HEK293 (cell line): ENCODE measurements at regions not wholly inside any gene's neighbourhood (a gene's known extent, or its start where the extent isn't known, plus 50 kb on each side); places are given as distances from the start of the nearest gene placed in this dataset.
A peak's percentile ranks its signal among the peaks of the same experiment; 100 is the strongest.

ENCODE experiments used
- CTCF ChIA-PET: fragments of 350-600 bp; formaldehyde crosslinking; extraction: SDS; loops from one replicate; lab custom pipeline; 2021; ENCODE audit warnings: antibody characterized with exemption; lab: Yijun Ruan, JAX
- POLR2A ChIA-PET: fragments of 300-600 bp; formaldehyde crosslinking; extraction: SDS; loops from one replicate; lab custom pipeline; 2020; ENCODE audit warnings: antibody characterized with exemption, inconsistent platforms; lab: Yijun Ruan, JAX
- H3K27ac ChIP-seq: fragments of 200-500 bp; sonication (Bioruptor generic); 2 replicates; pipeline ENCODE4 v1.5.1; 2014; ENCODE audit warnings: low read depth, low read length, control low read depth, inconsistent platforms; ENCODE audit errors: extremely low read depth
- H3K36me3 ChIP-seq, 2 experiments: fragments of 200-500 bp in 1 of 2; sonication (Bioruptor generic) in 1 of 2; 1 replicate in 1 of 2; 2 replicates in 1 of 2; pipeline ENCODE4 v1.5.1; 2014 to 2017; ENCODE audit warnings: inconsistent platforms in 2 of 2, low read length in 2 of 2; ENCODE audit not compliant: control insufficient read depth in 2 of 2, insufficient read depth in 1 of 2
- H3K4me1 ChIP-seq: fragments of 200-500 bp; sonication (Bioruptor generic); 2 replicates; pipeline ENCODE4 v1.5.1; 2014; ENCODE audit warnings: mild to moderate bottlenecking, low read length, inconsistent platforms; ENCODE audit not compliant: control insufficient read depth, insufficient read depth
- H3K4me3 ChIP-seq: 2 replicates; pipeline ENCODE4 v1.5.1; 2011; ENCODE audit warnings: low read depth, mild to moderate bottlenecking, control low read depth, low read length, moderate library complexity
- H3K9me3 ChIP-seq: fragments of 200-500 bp; sonication (Bioruptor generic); 2 replicates; pipeline ENCODE4 v1.5.1; 2014; ENCODE audit warnings: low read depth, low read length, inconsistent platforms; ENCODE audit not compliant: control insufficient read depth, insufficient read depth
- FEZF1 ChIP-seq: fragments of 450-650 bp; formaldehyde crosslinking; IDR thresholded peaks from 2 replicates; pipeline ENCODE4 v1.5.1; 2016; ENCODE audit warnings: missing biosample characterization, missing genetic modification characterization
- GFI1B ChIP-seq: fragments of 450-650 bp; formaldehyde crosslinking; IDR thresholded peaks from 2 replicates; pipeline ENCODE4 v1.5.1; 2016; ENCODE audit warnings: missing biosample characterization, missing genetic modification characterization
- HIC1 ChIP-seq: fragments of 450-650 bp; formaldehyde crosslinking; IDR thresholded peaks from 2 replicates; pipeline ENCODE4 v1.5.1; 2016; ENCODE audit warnings: missing biosample characterization, missing genetic modification characterization
- HOXC10 ChIP-seq: sonication (generic); formaldehyde crosslinking; IDR thresholded peaks from 2 replicates; pipeline ENCODE4 v1.8.1; 2023; ENCODE audit warnings: mild to moderate bottlenecking, missing genetic modification reagents
- MYNN ChIP-seq: fragments of 450-650 bp; formaldehyde crosslinking; IDR thresholded peaks from 2 replicates; pipeline ENCODE4 v1.5.1; 2016; ENCODE audit warnings: missing biosample characterization, missing genetic modification characterization, borderline replicate concordance
- PRDM4 ChIP-seq: fragments of 450-650 bp; formaldehyde crosslinking; IDR thresholded peaks from 2 replicates; pipeline ENCODE4 v1.5.1; 2017; ENCODE audit warnings: missing biosample characterization, missing genetic modification characterization
- REST ChIP-seq: fragments of 450-650 bp; formaldehyde crosslinking; IDR thresholded peaks from 2 replicates; pipeline ENCODE4 v1.5.1; 2016; ENCODE audit warnings: missing biosample characterization, missing genetic modification characterization
- SETDB1 ChIP-seq: IDR thresholded peaks from one replicate; pipeline ENCODE4 v1.6.1; 2017; ENCODE audit warnings: mild to moderate bottlenecking, low read length, moderate library complexity, mixed read lengths; ENCODE audit not compliant: insufficient read length
- YY2 ChIP-seq: fragments of 450-650 bp; formaldehyde crosslinking; IDR thresholded peaks from 2 replicates; pipeline ENCODE4 v1.5.1; 2016; ENCODE audit warnings: missing biosample characterization, missing genetic modification characterization
- ZEB2 ChIP-seq: fragments of 450-650 bp; formaldehyde crosslinking; IDR thresholded peaks from 2 replicates; pipeline ENCODE4 v1.5.1; 2016; ENCODE audit warnings: missing biosample characterization, missing genetic modification characterization
- ZNF133 ChIP-seq: fragments of 450-650 bp; formaldehyde crosslinking; IDR thresholded peaks from 2 replicates; pipeline ENCODE4 v1.5.1; 2016; ENCODE audit warnings: missing biosample characterization, missing genetic modification characterization
- ZNF174 ChIP-seq: fragments of 450-650 bp; formaldehyde crosslinking; IDR thresholded peaks from 2 replicates; pipeline ENCODE4 v1.5.0; 2017; ENCODE audit warnings: missing biosample characterization, mild to moderate bottlenecking, missing genetic modification characterization
- ZNF311 ChIP-seq: fragments of 450-650 bp; formaldehyde crosslinking; IDR thresholded peaks from 2 replicates; pipeline ENCODE4 v1.5.1; 2017; ENCODE audit warnings: missing biosample characterization, missing genetic modification characterization, borderline replicate concordance
- ZNF341 ChIP-seq: fragments of 450-650 bp; formaldehyde crosslinking; IDR thresholded peaks from 2 replicates; pipeline ENCODE4; 2016; ENCODE audit warnings: low read depth, missing biosample characterization, missing genetic modification characterization
- ZNF558 ChIP-seq: fragments of 450-650 bp; formaldehyde crosslinking; IDR thresholded peaks from 2 replicates; pipeline ENCODE4 v1.5.1; 2016; ENCODE audit warnings: missing biosample characterization, missing genetic modification characterization
- ZNF629 ChIP-seq: fragments of 450-650 bp; formaldehyde crosslinking; IDR thresholded peaks from 2 replicates; pipeline ENCODE4 v1.5.1; 2017; ENCODE audit warnings: missing biosample characterization, missing genetic modification characterization
- ZNF76 ChIP-seq: fragments of 450-650 bp; formaldehyde crosslinking; IDR thresholded peaks from 2 replicates; pipeline ENCODE4; 2016; ENCODE audit warnings: low read depth, missing biosample characterization, missing genetic modification characterization, borderline replicate concordance
- ZNF785 ChIP-seq: fragments of 450-650 bp; formaldehyde crosslinking; IDR thresholded peaks from 2 replicates; pipeline ENCODE4 v1.5.1; 2016; ENCODE audit warnings: missing biosample characterization, missing genetic modification characterization
- ZSCAN5A ChIP-seq: fragments of 450-650 bp; formaldehyde crosslinking; IDR thresholded peaks from 2 replicates; pipeline ENCODE4 v1.5.1; 2016; ENCODE audit warnings: missing biosample characterization, missing genetic modification characterization

- CTCF ChIA-PET = interaction anchor here (1.0 kb wide), 1 partner anchor 436 kb away, joined by 3 read pairs; no protein-coding TSS in a partner anchor
- POLR2A ChIA-PET = no interaction called here
Observed at GRCh38 chr16:51242296-51242994, 91.4 kb upstream of the SALL1 start.

GRCh38 chr16:51239196-51239595 lies 88.1 kb upstream of the SALL1 start:
- Histone ChIP-seq H3K9me3 (no peaks in the 10 kb centered on the region), H3K4me1 (peaks cover 6% of the 10 kb centered on the region; the same call in 1 of the 2 replicates), H3K36me3 (no peaks in the 10 kb centered on the region), H3K27ac (no peak overlapping the region), H3K4me3 (no peak overlapping the region)
- POLR2A ChIA-PET = no interaction called here
- CTCF ChIA-PET = no interaction called here
- TF ChIP-seq GFI1B (tag by site-specific recombination) (no peak), SETDB1 (no peak), ZNF76 (no peak), FEZF1 (tag by site-specific recombination) (no peak), ZEB2 (no peak), ZNF174 (no peak), ZNF341 (tag by site-specific recombination) (no peak), HIC1 (tag by site-specific recombination) (no peak), ZNF311 (tag by site-specific recombination) (0 out of 2 replicates have a peak, but pooled peaks have one; percentile 52), ZNF785 (0 out of 2 replicates have a peak, but pooled peaks have one; percentile 34)

More at GRCh38 chr16:51242296-51242994, 91.4 kb upstream of the SALL1 start:
- Histone ChIP-seq H3K4me1 (peaks cover 6% of the 10 kb centered on the region; the same call in 1 of the 2 replicates), H3K36me3 (no peaks in the 10 kb centered on the region), H3K27ac (no peak overlapping the region), H3K4me3 (no peak overlapping the region), H3K9me3 (no peaks in the 10 kb centered on the region)
- no peak for TF ChIP-seq ZNF558
- TF ChIP-seq PRDM4 (tag by site-specific recombination) = no peak
- no peak for TF ChIP-seq YY2 (tag by site-specific recombination)
- no peak for TF ChIP-seq ZSCAN5A (tag by site-specific recombination)
- no peak for TF ChIP-seq ZNF133
- no peak for TF ChIP-seq MYNN (tag by site-specific recombination)
- TF ChIP-seq ZNF629 (tag by site-specific recombination) = no peak
- TF ChIP-seq REST (tag by site-specific recombination) = no peak
- TF ChIP-seq HOXC10 = no peak
